Neural cell (in vitro differentiated cells): ENCODE measurements at regions not wholly inside any gene's neighbourhood (a gene's known extent, or its start where the extent isn't known, plus 50 kb on each side); places are given as distances from the start of the nearest gene placed in this dataset.

Source experiments
- H2AFZ ChIP-seq: fragments of 200-600, 300-800 bp; sonication (generic), shearing (Covaris generic); 2 replicates; pipeline ENCODE4 v1.6.0; 2014; ENCODE audit warnings: low read depth, mild to moderate bottlenecking, antibody characterized with exemption, low read length, moderate library complexity
- H3F3A ChIP-seq: fragments of 200-600 bp; shearing (Covaris generic); 2 replicates; pipeline ENCODE4 v1.6.1; 2016; ENCODE audit warnings: mild to moderate bottlenecking, moderate library complexity, mixed read lengths, antibody characterized with exemption, low read length; ENCODE audit not compliant: insufficient read depth, poor library complexity, severe bottlenecking
- H3K27ac ChIP-seq: fragments of 200-600, 300-800 bp; sonication (generic), shearing (Covaris generic); 2 replicates; pipeline ENCODE4 v1.5.1; 2014; ENCODE audit warnings: mild to moderate bottlenecking, low read length, moderate library complexity
- H3K27me3 ChIP-seq: fragments of 300-800, 200-600 bp; sonication (generic), shearing (Covaris generic); 2 replicates; pipeline ENCODE4 v1.6.0; 2014; ENCODE audit warnings: mild to moderate bottlenecking, low read depth, low read length, moderate library complexity; ENCODE audit not compliant: insufficient read depth
- H3K36me3 ChIP-seq: fragments of 300-800, 200-600 bp; sonication (generic), shearing (Covaris generic); 2 replicates; pipeline ENCODE4 v1.5.1; 2014; ENCODE audit warnings: mild to moderate bottlenecking, antibody characterized with exemption, low read length, moderate library complexity; ENCODE audit not compliant: insufficient read depth
- H3K4me2 ChIP-seq: fragments of 300-800, 200-600 bp; sonication (generic), shearing (Covaris generic); 2 replicates; pipeline ENCODE4 v1.6.0; 2014; ENCODE audit warnings: mild to moderate bottlenecking, low read length
- H3K4me3 ChIP-seq: fragments of 300-800, 200-600 bp; sonication (generic), shearing (Covaris generic); 2 replicates; pipeline ENCODE4 v1.5.1; 2014; ENCODE audit warnings: mild to moderate bottlenecking, low read length, moderate library complexity
- H3K79me2 ChIP-seq: fragments of 200-600 bp; shearing (Covaris generic); replicated peaks from 2 replicates; pipeline ENCODE4 v1.6.0; 2014; ENCODE audit warnings: mild to moderate bottlenecking, low read length, moderate library complexity; ENCODE audit not compliant: insufficient read depth
- H3K9ac ChIP-seq: fragments of 300-800, 200-600 bp; sonication (generic), shearing (Covaris generic); 2 replicates; pipeline ENCODE4 v1.6.1; 2016; ENCODE audit warnings: mild to moderate bottlenecking, low read length, mixed read lengths
- H3K9me2 ChIP-seq: fragments of 200-600 bp; shearing (Covaris generic); 2 replicates; pipeline ENCODE4 v1.6.1; 2016; ENCODE audit warnings: mild to moderate bottlenecking, low read length, mixed read lengths; ENCODE audit not compliant: insufficient read depth
- H3K9me3 ChIP-seq: fragments of 200-600, 300-800 bp; sonication (generic), shearing (Covaris generic); 2 replicates; pipeline ENCODE4 v1.6.1; 2016; ENCODE audit warnings: mild to moderate bottlenecking, mixed run types, low read length, moderate library complexity, mixed read lengths
- H4K20me1 ChIP-seq: fragments of 200-600 bp; shearing (Covaris generic); 2 replicates; pipeline ENCODE4 v1.6.1; 2016; ENCODE audit warnings: mild to moderate bottlenecking, mixed run types; ENCODE audit not compliant: insufficient read depth
- CTCF ChIP-seq: fragments of 450-650 bp; IDR thresholded peaks from 2 replicates; pipeline ENCODE4 v1.5.1; 2014; ENCODE audit warnings: antibody characterized with exemption, mild to moderate bottlenecking, moderate library complexity; ENCODE audit not compliant: poor library complexity, severe bottlenecking
- EP300 ChIP-seq: fragments of 450-650 bp; conservative IDR thresholded peaks from 2 replicates; pipeline ENCODE4 v1.6.1; 2014; ENCODE audit warnings: antibody characterized with exemption, mild to moderate bottlenecking, moderate library complexity; ENCODE audit not compliant: poor library complexity, severe bottlenecking
- EZH2 ChIP-seq: fragments of 200-600, 300-800 bp; shearing (Covaris generic), sonication (generic); IDR thresholded peaks from 2 replicates; pipeline ENCODE4 v1.6.1; 2014; ENCODE audit warnings: antibody characterized with exemption, low read length, borderline replicate concordance, mild to moderate bottlenecking; ENCODE audit not compliant: insufficient read depth, poor library complexity, severe bottlenecking
- MXI1 ChIP-seq: fragments of 450-650 bp; conservative IDR thresholded peaks from 2 replicates; pipeline ENCODE4 v1.6.1; 2014; ENCODE audit warnings: antibody characterized with exemption, mild to moderate bottlenecking; ENCODE audit not compliant: poor library complexity, severe bottlenecking
- POLR2AphosphoS5 ChIP-seq: IDR thresholded peaks from 2 replicates; pipeline ENCODE4 v1.6.1; 2012
- RAD21 ChIP-seq: fragments of 450-650 bp; conservative IDR thresholded peaks from 2 replicates; pipeline ENCODE4 v1.6.1; 2014; ENCODE audit warnings: antibody characterized with exemption, mild to moderate bottlenecking, moderate library complexity
- SMC3 ChIP-seq: fragments of 450-650 bp; conservative IDR thresholded peaks from 2 replicates; pipeline ENCODE4 v1.6.1; 2014; ENCODE audit warnings: antibody characterized with exemption, mild to moderate bottlenecking, moderate library complexity; ENCODE audit not compliant: poor library complexity
- TAF1 ChIP-seq: IDR thresholded peaks from 2 replicates; pipeline ENCODE4 v1.6.1; 2012; ENCODE audit warnings: low read depth
- TF ChIP-seq, protein P1 (sequence below): IDR thresholded peaks from 2 replicates; pipeline ENCODE4 v1.6.1; 2012; ENCODE audit warnings: borderline replicate concordance

DNA sequence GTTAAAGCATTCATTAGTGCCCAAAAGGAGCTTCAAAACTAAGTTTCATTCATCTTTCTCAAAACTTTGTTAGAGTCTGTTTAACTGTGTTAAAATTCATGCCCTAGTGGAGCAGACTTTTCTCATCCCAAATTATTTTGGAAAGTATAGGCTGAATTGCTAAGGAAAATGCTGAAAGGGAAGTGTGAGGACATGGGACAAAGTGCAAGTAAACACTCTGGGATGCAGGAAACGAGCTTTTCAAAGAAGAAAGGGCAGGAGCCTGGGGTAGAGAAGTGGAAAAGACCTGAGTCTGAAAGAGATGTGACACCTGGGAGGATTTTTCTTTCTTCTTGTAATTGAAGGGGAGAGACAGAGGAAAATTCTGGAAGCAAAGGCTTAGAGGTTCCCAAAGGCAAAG lies 93.1 kb upstream of the ANKRD1 start:
- Histone ChIP-seq H3K36me3 (no peaks in the 10 kb centered on the region), H2AFZ (no peak overlapping the region), H3K4me3 (no peak overlapping the region), H3F3A (no peaks in the 10 kb centered on the region), H3K27me3 (no peaks in the 10 kb centered on the region), H3K9me3 (no peaks in the 10 kb centered on the region), H3K27ac (no peak overlapping the region), H3K79me2 (no peaks in the 10 kb centered on the region), H3K4me2 (no peak overlapping the region), H3K9me2 (no peaks in the 10 kb centered on the region), H4K20me1 (no peaks in the 10 kb centered on the region), H3K9ac (no peak overlapping the region)
- no peak for TF ChIP-seq TAF1
- TF ChIP-seq SMC3 = no peak
- TF ChIP-seq EP300 = no peak
- no peak for TF ChIP-seq EZH2
- no peak for TF ChIP-seq POLR2AphosphoS5
- TF ChIP-seq, protein P1, sequence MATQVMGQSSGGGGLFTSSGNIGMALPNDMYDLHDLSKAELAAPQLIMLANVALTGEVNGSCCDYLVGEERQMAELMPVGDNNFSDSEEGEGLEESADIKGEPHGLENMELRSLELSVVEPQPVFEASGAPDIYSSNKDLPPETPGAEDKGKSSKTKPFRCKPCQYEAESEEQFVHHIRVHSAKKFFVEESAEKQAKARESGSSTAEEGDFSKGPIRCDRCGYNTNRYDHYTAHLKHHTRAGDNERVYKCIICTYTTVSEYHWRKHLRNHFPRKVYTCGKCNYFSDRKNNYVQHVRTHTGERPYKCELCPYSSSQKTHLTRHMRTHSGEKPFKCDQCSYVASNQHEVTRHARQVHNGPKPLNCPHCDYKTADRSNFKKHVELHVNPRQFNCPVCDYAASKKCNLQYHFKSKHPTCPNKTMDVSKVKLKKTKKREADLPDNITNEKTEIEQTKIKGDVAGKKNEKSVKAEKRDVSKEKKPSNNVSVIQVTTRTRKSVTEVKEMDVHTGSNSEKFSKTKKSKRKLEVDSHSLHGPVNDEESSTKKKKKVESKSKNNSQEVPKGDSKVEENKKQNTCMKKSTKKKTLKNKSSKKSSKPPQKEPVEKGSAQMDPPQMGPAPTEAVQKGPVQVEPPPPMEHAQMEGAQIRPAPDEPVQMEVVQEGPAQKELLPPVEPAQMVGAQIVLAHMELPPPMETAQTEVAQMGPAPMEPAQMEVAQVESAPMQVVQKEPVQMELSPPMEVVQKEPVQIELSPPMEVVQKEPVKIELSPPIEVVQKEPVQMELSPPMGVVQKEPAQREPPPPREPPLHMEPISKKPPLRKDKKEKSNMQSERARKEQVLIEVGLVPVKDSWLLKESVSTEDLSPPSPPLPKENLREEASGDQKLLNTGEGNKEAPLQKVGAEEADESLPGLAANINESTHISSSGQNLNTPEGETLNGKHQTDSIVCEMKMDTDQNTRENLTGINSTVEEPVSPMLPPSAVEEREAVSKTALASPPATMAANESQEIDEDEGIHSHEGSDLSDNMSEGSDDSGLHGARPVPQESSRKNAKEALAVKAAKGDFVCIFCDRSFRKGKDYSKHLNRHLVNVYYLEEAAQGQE = no peak

GRCh38 chr10:91017198-91017597 lies 96.3 kb upstream of the ANKRD1 start:
- TF ChIP-seq MXI1 (no peak), POLR2AphosphoS5 (no peak), SMC3 (no peak)
- H3K27ac ChIP-seq = no peak overlapping the region

DNA sequence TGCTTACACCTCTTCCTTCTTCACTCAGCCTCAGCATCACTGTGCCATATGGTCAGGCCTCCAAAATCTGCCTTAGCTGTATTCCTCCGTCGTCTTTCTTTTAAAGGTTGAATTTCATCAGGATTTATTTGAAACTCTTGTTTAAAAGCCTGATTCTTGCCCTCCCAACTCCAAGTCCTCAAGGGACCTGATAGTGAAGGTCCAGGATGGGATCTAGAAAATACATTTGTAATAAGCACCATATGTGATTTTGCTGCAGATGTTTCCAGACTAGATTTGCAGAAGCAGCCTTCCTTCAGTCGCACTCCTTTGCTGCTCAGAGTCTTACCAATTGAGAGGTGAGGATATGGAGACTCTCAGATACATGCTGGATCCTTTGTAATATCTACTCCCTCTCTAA lies 101.0 kb upstream of the ANKRD1 start:
- Histone ChIP-seq H3K4me2 (no peak overlapping the region), H3F3A (no peaks in the 10 kb centered on the region), H3K9me2 (no peaks in the 10 kb centered on the region), H3K36me3 (no peaks in the 10 kb centered on the region), H3K27ac (no peak overlapping the region), H3K4me3 (no peak overlapping the region), H3K27me3 (no peaks in the 10 kb centered on the region), H4K20me1 (no peaks in the 10 kb centered on the region), H2AFZ (no peak overlapping the region), H3K9ac (no peak overlapping the region), H3K9me3 (no peaks in the 10 kb centered on the region), H3K79me2 (no peaks in the 10 kb centered on the region)
- TF ChIP-seq SMC3 (no peak), POLR2AphosphoS5 (no peak), MXI1 (no peak), RAD21 (no peak), TAF1 (no peak), EZH2 (no peak), CTCF (no peak), EP300 (no peak)
- TF ChIP-seq, protein P1 = no peak

More at GRCh38 chr10:91017198-91017597, 96.3 kb upstream of the ANKRD1 start:
- Histone ChIP-seq H3K9ac (no peak overlapping the region), H3K27me3 (no peaks in the 10 kb centered on the region), H4K20me1 (no peaks in the 10 kb centered on the region), H3K9me3 (no peaks in the 10 kb centered on the region), H3K36me3 (no peaks in the 10 kb centered on the region), H2AFZ (no peak overlapping the region), H3F3A (no peaks in the 10 kb centered on the region), H3K79me2 (no peaks in the 10 kb centered on the region), H3K4me3 (no peak overlapping the region), H3K9me2 (no peaks in the 10 kb centered on the region), H3K4me2 (no peak overlapping the region)
